Prostate gland (tissue), 2 donors: ENCODE measurements at regions not wholly inside any gene's neighbourhood (a gene's known extent, or its start where the extent isn't known, plus 50 kb on each side); places are given as distances from the start of the nearest gene placed in this dataset.
A peak's percentile ranks its signal among the peaks of the same experiment; 100 is the strongest.

Experiments
- DNase-seq: peaks from one replicate; pipeline ENCODE4 v3.0.0-alpha.2; 2019; ENCODE audit warnings: low spot score
- H3K27ac ChIP-seq, 2 donors: fragments of 200-600 bp; sonication (generic); 2 replicates each; pipeline ENCODE4 v1.5.1; 2017 to 2019
- H3K27me3 ChIP-seq: fragments of 200-600 bp; sonication (generic); replicated peaks from 2 replicates; pipeline ENCODE4 v1.5.1; 2019; ENCODE audit not compliant: insufficient read depth
- H3K36me3 ChIP-seq, 2 donors: fragments of 200-600 bp; sonication (generic); 1 replicate in 1 of 2; 2 replicates in 1 of 2; pipeline versions ENCODE4 v1.5.1 to v1.8.1; 2017 to 2019
- H3K4me1 ChIP-seq: fragments of 200-600 bp; sonication (generic); replicated peaks from 2 replicates; pipeline ENCODE4 v1.5.1; 2019
- H3K4me3 ChIP-seq, 2 donors: fragments of 200-600 bp; sonication (generic); 2 replicates each; pipeline ENCODE4 v1.5.1; 2017 to 2019
- H3K9me3 ChIP-seq: fragments of 200-600 bp; sonication (generic); 2 replicates; pipeline ENCODE4 v1.5.1; 2017
- POLR2A ChIP-seq: fragments of 450-650 bp; IDR thresholded peaks from one replicate; pipeline ENCODE4 v1.6.1; 2016; ENCODE audit warnings: antibody characterized with exemption, mild to moderate bottlenecking
- POLR2AphosphoS5 ChIP-seq: sonication (generic); formaldehyde crosslinking; IDR thresholded peaks from one replicate; pipeline ENCODE4 v1.6.1; 2017; ENCODE audit warnings: antibody characterized with exemption
- WGBS: methylation state at CpG from one replicate; pipeline ENCODE4 v1.1.5; 2018; 5-methylcytosine and 5-hydroxymethylcytosine counted together
- intact Hi-C: fragments of 100-400 bp; cut with DNase I; formaldehyde crosslinking; loops from one replicate; pipeline ENCODE4 v1.14.2; 2022
- TF ChIP-seq, protein P1 (sequence below), 4 experiments: fragments of 200-600 bp in 2 of 4; fragments of 450-650 bp in 2 of 4; sonication (generic) in 2 of 4; IDR thresholded peaks; 1 replicate in 3 of 4; 2 replicates in 1 of 4; pipeline ENCODE4 v1.5.1; 2016 to 2019; ENCODE audit warnings: antibody characterized with exemption in 4 of 4, mild to moderate bottlenecking in 2 of 4, moderate library complexity in 2 of 4

DNA sequence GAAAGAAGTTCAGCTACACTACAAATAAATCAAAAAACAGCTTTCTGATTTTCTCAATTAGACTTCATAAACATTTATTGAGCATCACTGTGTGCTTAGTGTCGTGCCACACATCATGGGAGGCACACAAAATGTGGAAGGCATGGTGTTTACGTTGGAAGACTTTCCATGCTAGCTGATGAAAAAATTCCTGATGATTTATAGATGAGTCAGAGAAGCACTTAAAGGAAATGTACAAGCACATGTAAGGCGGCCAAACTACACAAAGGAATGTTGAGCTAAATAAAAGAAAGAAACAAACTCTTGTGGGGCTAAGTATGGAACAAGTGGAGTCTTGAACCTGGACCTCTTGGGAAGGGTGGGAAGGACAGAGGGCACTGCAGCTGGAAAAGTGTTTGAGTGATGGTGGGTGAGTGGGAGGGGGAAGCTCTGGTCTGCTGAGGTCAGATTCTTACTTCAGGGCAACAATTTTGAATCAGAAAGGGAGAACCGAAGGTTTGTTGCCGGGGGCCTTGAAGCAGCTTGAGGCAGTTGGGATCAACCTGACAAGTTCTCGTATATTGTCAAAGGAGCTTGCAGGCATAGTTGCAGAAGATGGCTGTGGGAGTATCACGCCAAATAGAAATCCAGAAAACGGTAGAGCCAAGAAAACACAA is 66.9 kb downstream of the FOXB1 start:
- Histone ChIP-seq H3K36me3 (no peaks in the 10 kb centered on the region), H3K4me3 (no peak overlapping the region), H3K27me3 (no peaks in the 10 kb centered on the region), H3K4me1 (no peaks in the 10 kb centered on the region), H3K27ac (no peak overlapping the region), H3K9me3 (no peaks in the 10 kb centered on the region)
- intact Hi-C loops: no loop called here
- TF ChIP-seq POLR2AphosphoS5 (peak; percentile 19), POLR2A (no peak)
- TF ChIP-seq, protein P1, sequence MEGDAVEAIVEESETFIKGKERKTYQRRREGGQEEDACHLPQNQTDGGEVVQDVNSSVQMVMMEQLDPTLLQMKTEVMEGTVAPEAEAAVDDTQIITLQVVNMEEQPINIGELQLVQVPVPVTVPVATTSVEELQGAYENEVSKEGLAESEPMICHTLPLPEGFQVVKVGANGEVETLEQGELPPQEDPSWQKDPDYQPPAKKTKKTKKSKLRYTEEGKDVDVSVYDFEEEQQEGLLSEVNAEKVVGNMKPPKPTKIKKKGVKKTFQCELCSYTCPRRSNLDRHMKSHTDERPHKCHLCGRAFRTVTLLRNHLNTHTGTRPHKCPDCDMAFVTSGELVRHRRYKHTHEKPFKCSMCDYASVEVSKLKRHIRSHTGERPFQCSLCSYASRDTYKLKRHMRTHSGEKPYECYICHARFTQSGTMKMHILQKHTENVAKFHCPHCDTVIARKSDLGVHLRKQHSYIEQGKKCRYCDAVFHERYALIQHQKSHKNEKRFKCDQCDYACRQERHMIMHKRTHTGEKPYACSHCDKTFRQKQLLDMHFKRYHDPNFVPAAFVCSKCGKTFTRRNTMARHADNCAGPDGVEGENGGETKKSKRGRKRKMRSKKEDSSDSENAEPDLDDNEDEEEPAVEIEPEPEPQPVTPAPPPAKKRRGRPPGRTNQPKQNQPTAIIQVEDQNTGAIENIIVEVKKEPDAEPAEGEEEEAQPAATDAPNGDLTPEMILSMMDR (IDR thresholded peaks at IDR 0.05): no peak
- WGBS: 40% methylated on average over 8 of the region's 8 CpGs
- DNase-seq: no peak

DNA sequence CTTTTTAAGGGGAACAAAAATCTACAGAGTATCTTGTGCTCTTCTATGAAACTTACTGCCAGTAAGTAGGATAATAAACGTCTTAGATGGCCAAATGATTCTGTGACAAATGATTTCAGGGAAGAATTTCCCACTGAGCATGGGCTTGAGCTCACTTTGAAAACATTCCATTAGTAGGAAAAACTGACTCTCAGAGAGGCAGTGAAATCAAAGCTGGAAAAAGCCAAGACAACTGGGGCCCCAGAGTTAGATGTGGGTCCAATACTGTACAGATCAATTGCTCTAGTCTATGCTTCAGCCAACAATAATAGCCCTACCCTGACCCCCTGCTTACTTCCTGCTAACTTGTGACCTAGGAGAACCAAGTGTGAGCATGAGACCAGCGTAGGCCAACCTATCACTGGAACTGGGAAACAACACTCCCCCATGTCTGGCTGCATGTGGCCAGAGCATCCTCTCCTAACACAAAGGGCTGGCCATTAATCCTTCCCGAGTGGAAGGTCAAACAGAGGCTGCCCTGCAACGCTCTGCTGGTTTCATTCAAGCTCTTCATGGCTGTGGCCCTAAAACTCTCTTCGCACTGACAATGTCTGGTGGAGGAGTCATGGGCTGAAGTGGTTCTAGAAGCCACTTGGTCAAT is 68.8 kb downstream of the FOXB1 start:
- WGBS: 80% methylated on average over 5 of the region's 5 CpGs
- Histone ChIP-seq H3K27me3 (no peaks in the 10 kb centered on the region), H3K4me3 (no peak overlapping the region), H3K36me3 (no peaks in the 10 kb centered on the region), H3K4me1 (no peaks in the 10 kb centered on the region), H3K9me3 (no peaks in the 10 kb centered on the region), H3K27ac (no peak overlapping the region)
- DNase-seq: no peak
- TF ChIP-seq, protein P1 (IDR thresholded peaks at IDR 0.05): no peak
- TF ChIP-seq POLR2AphosphoS5 (no peak), POLR2A (no peak)
- intact Hi-C loops: no loop called here

DNA sequence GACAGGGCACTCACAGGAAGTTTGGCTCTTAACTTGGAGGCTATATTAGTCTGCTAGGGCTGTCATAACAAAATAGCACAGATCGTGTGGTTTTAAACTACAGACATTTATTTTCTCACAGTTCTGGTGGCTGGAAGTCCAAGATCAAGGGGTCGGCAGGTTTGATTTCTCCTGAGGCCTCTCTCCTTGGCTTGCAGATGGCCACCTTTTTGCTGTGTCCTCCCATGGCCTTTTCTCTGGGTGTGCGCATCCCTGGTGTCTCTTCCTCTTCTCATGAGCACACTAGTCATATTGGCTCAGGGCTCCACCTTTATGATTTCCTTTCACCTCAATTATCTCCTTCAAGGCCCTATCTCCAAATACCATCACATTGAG is 69.3 kb downstream of the FOXB1 start:
- intact Hi-C loops: no loop called here
- DNase-seq: no peak
- H3K27me3 ChIP-seq: no peaks in the 10 kb centered on the region
- H3K9me3 ChIP-seq: no peaks in the 10 kb centered on the region
- H3K36me3 ChIP-seq: no peaks in the 10 kb centered on the region
- no peak overlapping the region for H3K27ac ChIP-seq
- no peaks in the 10 kb centered on the region for H3K4me1 ChIP-seq
- TF ChIP-seq, protein P1 (IDR thresholded peaks at IDR 0.05): no peak
- TF ChIP-seq POLR2AphosphoS5 (no peak), POLR2A (no peak)
- no peak overlapping the region for H3K4me3 ChIP-seq
- 91% methylated on average over 3 of the region's 3 CpGs for WGBS

DNA sequence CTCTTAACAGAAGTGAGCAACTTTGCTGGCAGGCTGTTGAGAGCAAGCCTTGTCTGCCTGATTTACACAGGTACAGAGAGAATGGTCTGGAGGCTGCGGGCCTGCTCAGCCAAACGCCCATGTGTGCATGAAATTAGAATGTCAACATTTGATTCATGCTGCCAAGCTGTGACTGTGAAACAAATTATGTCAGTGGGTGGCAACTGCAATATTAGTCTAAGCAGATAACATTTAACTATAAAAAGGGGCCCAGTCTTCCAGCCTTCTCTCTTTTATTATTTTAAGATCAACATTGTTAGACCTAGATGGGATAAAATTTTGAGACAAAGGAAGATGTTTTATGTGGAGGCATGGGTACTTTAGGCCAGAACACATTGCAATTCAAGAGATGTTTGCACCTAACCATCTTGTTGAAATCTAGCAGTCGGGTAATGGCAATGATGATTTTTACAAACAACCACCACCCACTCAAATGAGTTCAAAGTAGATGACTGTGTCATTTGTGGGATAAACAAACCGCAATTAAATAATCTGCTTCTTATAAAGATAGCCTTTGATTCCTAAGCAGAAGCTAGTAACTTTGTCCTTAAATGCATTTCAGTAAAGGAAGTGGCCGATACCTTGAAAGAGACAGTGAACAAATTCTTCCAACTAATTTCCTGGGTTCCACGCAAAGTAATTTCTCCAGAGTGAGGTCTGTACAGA is 70.2 kb downstream of the FOXB1 start:
- peak; percentile 43 for DNase-seq
- Histone ChIP-seq H3K36me3 (no peaks in the 10 kb centered on the region), H3K4me1 (no peaks in the 10 kb centered on the region), H3K4me3 (no peak overlapping the region), H3K27ac (no peak overlapping the region), H3K27me3 (no peaks in the 10 kb centered on the region), H3K9me3 (no peaks in the 10 kb centered on the region)
- intact Hi-C loops: no loop called here
- 46% methylated on average over 6 of the region's 6 CpGs for WGBS
- TF ChIP-seq, protein P1 (IDR thresholded peaks at IDR 0.05): no peak
- peak; percentile 59 for TF ChIP-seq POLR2AphosphoS5
